Mesothelial cell of epicardium (in vitro differentiated cells): ENCODE measurements at regions not wholly inside any gene's neighbourhood (a gene's known extent, or its start where the extent isn't known, plus 50 kb on each side); places are given as distances from the start of the nearest gene placed in this dataset.

ENCODE experiments used
- DNase-seq, 2 experiments: peaks; one replicate each; pipeline ENCODE4 v3.0.0; 2021; ENCODE audit warnings: low spot score in 2 of 2; ENCODE audit not compliant: unreplicated experiment in 2 of 2
- H3K27ac Mint-ChIP-seq: 2 replicates; pipeline ENCODE4 v1.8.0; 2021; ENCODE audit warnings: mixed read lengths
- H3K27me3 Mint-ChIP-seq: 2 replicates; pipeline ENCODE4 v1.8.0; 2021; ENCODE audit warnings: low read depth, mixed read lengths
- H3K36me3 Mint-ChIP-seq: 2 replicates; pipeline ENCODE4 v1.8.0; 2021; ENCODE audit warnings: mixed read lengths
- H3K4me1 Mint-ChIP-seq: 2 replicates; pipeline ENCODE4 v1.8.0; 2021; ENCODE audit warnings: mixed read lengths
- H3K4me3 Mint-ChIP-seq: 2 replicates; pipeline ENCODE4 v1.8.0; 2021; ENCODE audit warnings: mild to moderate bottlenecking, moderate library complexity, mixed read lengths
- H3K9me3 Mint-ChIP-seq: 2 replicates; pipeline ENCODE4 v1.8.0; 2021; ENCODE audit warnings: mixed read lengths
- CTCF ChIP-seq: fragments of 200-600 bp; sonication (generic); IDR thresholded peaks from one replicate; pipeline ENCODE4 v1.5.0; 2021; ENCODE audit warnings: antibody characterized with exemption; ENCODE audit not compliant: unreplicated experiment

DNA sequence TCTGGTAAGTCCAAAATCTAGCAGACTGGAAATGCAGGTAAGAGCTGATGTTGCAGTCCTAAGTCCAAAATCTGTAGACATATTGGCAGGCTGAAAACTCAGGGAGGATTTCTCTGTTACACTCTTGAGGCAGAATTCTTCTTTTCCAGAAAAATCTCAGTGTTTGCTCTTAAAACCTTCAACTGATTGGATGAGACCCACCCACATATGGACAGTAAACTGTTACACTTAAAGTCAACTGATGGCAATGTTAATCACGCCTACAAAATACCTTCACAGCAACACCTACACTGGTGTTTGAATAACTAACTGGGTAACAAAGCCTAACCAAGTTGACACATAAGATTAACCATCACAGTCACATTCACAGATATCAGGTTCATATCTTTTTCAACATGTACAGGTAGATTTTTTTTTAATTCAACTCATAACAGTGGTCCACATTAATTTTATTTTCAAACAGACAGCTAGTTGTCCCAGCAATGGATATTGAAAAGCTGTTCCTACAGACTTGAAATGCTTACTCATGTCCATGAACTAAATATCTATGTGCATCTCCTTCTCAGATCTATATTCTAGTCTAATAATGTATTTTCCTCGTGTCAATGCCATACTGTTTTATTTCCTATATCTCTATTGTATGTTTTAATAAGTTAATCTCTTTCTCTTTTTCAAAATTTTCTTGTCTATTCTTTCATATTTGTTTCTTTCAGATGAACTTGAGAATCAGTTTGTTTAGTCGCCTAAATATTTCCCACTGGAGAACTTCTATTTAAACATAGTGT is 110.1 kb downstream of the TMPRSS5 start:
- peaks cover 1% of the 10 kb centered on the region for H3K36me3 Mint-ChIP-seq
- TF ChIP-seq CTCF: no peak
- H3K4me3 Mint-ChIP-seq: no peak overlapping the region
- DNase-seq: no peak
- H3K27ac Mint-ChIP-seq: no peak overlapping the region
- H3K27me3 Mint-ChIP-seq: peaks cover 5% of the 10 kb centered on the region
- peaks cover 16% of the 10 kb centered on the region for H3K9me3 Mint-ChIP-seq
- H3K4me1 Mint-ChIP-seq: peaks cover 11% of the 10 kb centered on the region

- Mint-ChIP-seq H3K36me3 (peaks cover 1% of the 10 kb centered on the region), H3K27me3 (peaks cover 5% of the 10 kb centered on the region), H3K4me1 (peaks cover 13% of the 10 kb centered on the region), H3K9me3 (peaks cover 16% of the 10 kb centered on the region), H3K4me3 (no peak overlapping the region), H3K27ac (no peak overlapping the region)
- DNase-seq: no peak
- TF ChIP-seq CTCF: no peak
Observed at GRCh38 chr11:113593698-113594308, 112.3 kb downstream of the TMPRSS5 start.

DNA sequence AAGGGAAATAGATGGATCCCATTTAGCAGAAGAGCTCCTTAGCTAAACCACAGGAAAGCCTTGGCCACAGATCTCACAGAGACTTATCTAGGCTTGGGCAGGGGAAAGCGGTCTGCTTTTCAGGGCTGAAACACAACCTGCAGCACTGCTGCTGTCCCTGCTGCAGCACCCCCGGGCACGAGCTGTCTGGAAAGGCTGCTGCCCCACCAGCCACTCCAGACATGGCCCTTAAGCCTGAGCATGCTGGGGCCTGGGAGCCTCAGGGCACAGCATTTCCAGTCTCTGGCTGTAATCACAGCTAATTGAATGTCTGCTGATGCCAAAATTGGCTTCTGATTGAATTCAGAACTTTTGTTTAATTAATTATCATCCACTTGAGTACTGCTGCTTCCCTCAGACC is 115.0 kb downstream of the TMPRSS5 start:
- Mint-ChIP-seq H3K9me3 (peaks cover 10% of the 10 kb centered on the region), H3K4me3 (no peak overlapping the region), H3K27ac (no peak overlapping the region), H3K36me3 (peaks cover 1% of the 10 kb centered on the region), H3K4me1 (peaks cover 9% of the 10 kb centered on the region), H3K27me3 (no peaks in the 10 kb centered on the region)
- DNase-seq: no peak
- TF ChIP-seq CTCF: no peak

GRCh38 chr11:113587308-113587739 is 112.1 kb upstream of the DRD2 start:
- no peak for TF ChIP-seq CTCF
- Mint-ChIP-seq H3K4me3 (no peak overlapping the region), H3K27me3 (no peaks in the 10 kb centered on the region)

DNA sequence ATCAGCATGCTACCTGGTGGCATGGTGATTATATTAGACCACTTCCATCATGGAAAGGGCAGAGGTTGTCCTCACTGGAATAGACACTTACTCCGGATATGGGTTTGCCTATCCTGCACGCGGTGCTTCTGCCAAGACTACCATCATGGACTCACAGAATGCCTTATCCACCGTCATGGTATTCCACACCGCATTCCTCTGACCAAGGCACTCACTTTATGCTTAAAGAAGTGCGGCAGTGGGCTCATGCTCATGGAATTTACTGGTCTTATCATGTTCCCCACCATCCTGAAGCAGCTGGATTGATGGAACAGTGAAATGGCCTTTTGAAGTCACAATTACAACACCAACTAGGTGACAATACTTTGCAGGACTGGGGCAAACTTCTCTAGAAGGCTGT is 109.2 kb upstream of the DRD2 start:
- no peak for TF ChIP-seq CTCF
- Mint-ChIP-seq H3K4me1 (no peaks in the 10 kb centered on the region), H3K4me3 (no peak overlapping the region), H3K27me3 (peaks cover 2% of the 10 kb centered on the region), H3K9me3 (no peaks in the 10 kb centered on the region), H3K27ac (no peak overlapping the region), H3K36me3 (no peaks in the 10 kb centered on the region)
- DNase-seq: no peak

More at GRCh38 chr11:113587308-113587739, 112.1 kb upstream of the DRD2 start:
- Mint-ChIP-seq H3K4me1 (peaks cover 7% of the 10 kb centered on the region), H3K9me3 (no peaks in the 10 kb centered on the region), H3K36me3 (no peaks in the 10 kb centered on the region), H3K27ac (no peak overlapping the region)
- no peak for DNase-seq
